Mammary epithelial cell (primary cell): ENCODE measurements at regions not wholly inside any gene's neighbourhood (a gene's known extent, or its start where the extent isn't known, plus 50 kb on each side); places are given as distances from the start of the nearest gene placed in this dataset.

Experiments used
- EZH2 ChIP-seq: IDR thresholded peaks from 2 replicates; pipeline ENCODE4 v1.6.1; 2012; ENCODE audit warnings: low read length, inconsistent platforms, borderline replicate concordance
- TF ChIP-seq, protein P1 (sequence below), 2 donors: IDR thresholded peaks in 1 of 2; conservative IDR thresholded peaks in 1 of 2; 2 replicates each; pipeline ENCODE4 v1.5.1; 2011 to 2012; ENCODE audit warnings: inconsistent platforms in 2 of 2, low read length in 2 of 2, mild to moderate bottlenecking in 2 of 2, control low read depth in 1 of 2, low read depth in 1 of 2; ENCODE audit not compliant: insufficient read depth in 1 of 2; ENCODE audit errors: extremely low read depth in 1 of 2

DNA sequence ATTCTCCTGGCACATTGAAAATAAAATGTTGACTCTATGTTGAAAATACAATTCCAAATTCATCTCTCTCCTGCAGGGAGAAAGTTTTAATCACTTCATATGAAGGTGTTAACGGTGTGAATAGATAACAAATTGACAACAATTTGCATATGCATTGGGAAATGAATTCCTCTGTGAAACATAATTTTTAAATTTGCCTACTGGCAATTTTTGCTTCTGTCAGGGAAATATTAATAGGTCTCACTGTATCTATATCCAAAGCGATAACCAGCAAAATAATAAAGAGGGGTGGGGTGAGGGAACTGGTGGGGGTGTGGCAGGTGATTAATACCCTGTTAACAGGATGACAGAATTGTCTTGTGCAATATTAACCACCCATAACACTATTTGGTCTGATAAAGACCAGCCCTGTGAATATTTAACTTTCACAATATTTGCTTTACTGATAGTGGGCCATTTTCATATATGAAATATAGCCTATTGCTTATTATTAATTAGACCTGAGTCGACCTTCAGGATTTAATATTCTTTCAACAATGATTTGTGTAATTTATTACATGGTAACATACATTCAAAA is 239.0 kb upstream of the SSTR1 start:
- TF ChIP-seq, protein P1, sequence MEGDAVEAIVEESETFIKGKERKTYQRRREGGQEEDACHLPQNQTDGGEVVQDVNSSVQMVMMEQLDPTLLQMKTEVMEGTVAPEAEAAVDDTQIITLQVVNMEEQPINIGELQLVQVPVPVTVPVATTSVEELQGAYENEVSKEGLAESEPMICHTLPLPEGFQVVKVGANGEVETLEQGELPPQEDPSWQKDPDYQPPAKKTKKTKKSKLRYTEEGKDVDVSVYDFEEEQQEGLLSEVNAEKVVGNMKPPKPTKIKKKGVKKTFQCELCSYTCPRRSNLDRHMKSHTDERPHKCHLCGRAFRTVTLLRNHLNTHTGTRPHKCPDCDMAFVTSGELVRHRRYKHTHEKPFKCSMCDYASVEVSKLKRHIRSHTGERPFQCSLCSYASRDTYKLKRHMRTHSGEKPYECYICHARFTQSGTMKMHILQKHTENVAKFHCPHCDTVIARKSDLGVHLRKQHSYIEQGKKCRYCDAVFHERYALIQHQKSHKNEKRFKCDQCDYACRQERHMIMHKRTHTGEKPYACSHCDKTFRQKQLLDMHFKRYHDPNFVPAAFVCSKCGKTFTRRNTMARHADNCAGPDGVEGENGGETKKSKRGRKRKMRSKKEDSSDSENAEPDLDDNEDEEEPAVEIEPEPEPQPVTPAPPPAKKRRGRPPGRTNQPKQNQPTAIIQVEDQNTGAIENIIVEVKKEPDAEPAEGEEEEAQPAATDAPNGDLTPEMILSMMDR (conservative IDR thresholded peaks at IDR 0.05 in 1 of 2, IDR thresholded peaks at IDR 0.05 in 1 of 2; ENCODE audit: extremely low read depth in 1 of 2, insufficient read depth in 1 of 2, low read depth in 1 of 2, low read length in 2 of 2): no peak
- no peak for TF ChIP-seq EZH2
